ENCODE measurements at regions not wholly inside any gene's neighbourhood (a gene's known extent, or its start where the extent isn't known, plus 50 kb on each side); places are given as distances from the start of the nearest gene placed in this dataset.
A peak's percentile ranks its signal among the peaks of the same experiment; 100 is the strongest.

DNA sequence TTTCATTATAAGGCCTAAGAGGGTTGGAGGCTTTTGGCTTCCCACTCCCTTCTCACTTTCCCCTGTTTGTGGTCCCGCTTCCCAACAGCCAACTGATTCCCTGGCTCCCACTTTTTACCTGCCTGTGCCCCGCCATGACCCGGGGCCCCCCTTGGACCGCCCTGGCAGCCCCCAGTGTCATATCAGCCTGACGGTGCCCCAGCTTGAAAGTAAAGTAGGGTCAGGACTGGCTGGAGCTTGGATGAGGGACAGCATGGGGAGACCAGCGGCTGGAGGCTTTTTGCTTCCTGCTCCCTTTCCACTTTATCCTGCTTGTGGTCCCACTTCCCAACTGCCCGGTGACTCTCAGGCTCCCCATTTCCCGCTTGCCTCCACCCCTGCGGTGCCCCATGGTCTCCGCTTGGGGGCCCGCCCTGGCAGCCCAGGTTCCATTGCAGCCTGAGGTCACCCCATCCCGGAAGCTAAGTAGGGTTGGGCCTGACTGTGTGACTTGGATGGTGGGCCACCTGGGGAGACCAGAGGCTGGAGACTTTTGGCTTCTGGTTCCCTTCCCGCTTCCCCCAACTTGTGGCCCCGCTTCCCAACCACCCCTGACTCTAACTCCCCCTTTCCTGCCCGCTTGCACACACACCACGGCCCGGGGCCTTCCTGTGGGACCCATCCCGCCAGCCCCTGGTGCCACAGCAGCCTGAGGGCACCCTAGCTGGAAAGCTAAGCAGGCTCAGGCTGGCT, 2274.7 kb downstream of the TP53TG3F start:
- dilution Hi-C loops (cut with MboI; ENCODE audit: extremely low pct_ligation_motif_present, low sequenced_read_pairs): no loop called here
- no peak overlapping the region for H3K4me2 ChIP-seq (ENCODE audit: control insufficient read depth, extremely low read depth, insufficient read depth, low read depth, low read length)
- H3K36me3 ChIP-seq (ENCODE audit: control insufficient read depth in 2 of 2, extremely low read depth in 1 of 2, insufficient read depth in 2 of 2, low read length in 2 of 2): no peaks in the 10 kb centered on the region
- DNase-seq (ENCODE audit: low read depth, low spot score) (no peak), FAIRE-seq (no peak)
- H4K20me1 ChIP-seq (ENCODE audit: control insufficient read depth, extremely low read depth, insufficient read depth, low read length): no peaks in the 10 kb centered on the region
- peaks cover 17% of the 10 kb centered on the region for H3K4me1 ChIP-seq (ENCODE audit: control insufficient read depth, extremely low read depth, insufficient read depth, low read length)
- no peaks in the 10 kb centered on the region for H3K9me3 ChIP-seq (ENCODE audit: control insufficient read depth, low read depth, low read length)
- H3K27me3 ChIP-seq (ENCODE audit: control insufficient read depth, extremely low read depth, insufficient read depth, low read length): no peaks in the 10 kb centered on the region
- no peak overlapping the region for H3K4me3 ChIP-seq (ENCODE audit: control insufficient read depth in 2 of 3, extremely low read depth in 1 of 3, insufficient read depth in 2 of 3, low read depth in 1 of 3, low read length in 3 of 3)
- peak overlapping the region; percentile 40 for H3K9ac ChIP-seq (ENCODE audit: control insufficient read depth, extremely low read depth, insufficient read depth, low read length)
- H2AFZ ChIP-seq (ENCODE audit: control insufficient read depth, low read length): no peak overlapping the region
- no peaks in the 10 kb centered on the region for H3K79me2 ChIP-seq (ENCODE audit: control insufficient read depth, insufficient read depth, low read length)
- peak overlapping the region; percentile 67 for H3K27ac ChIP-seq (ENCODE audit: control insufficient read depth, insufficient read depth, low read length)
- H3K9me1 ChIP-seq (ENCODE audit: control insufficient read depth, extremely low read depth, insufficient read depth, low read length): no peaks in the 10 kb centered on the region
- no peak for TF ChIP-seq EZH2 (IDR thresholded peaks at IDR 0.05; ENCODE audit: low read length)
- TF ChIP-seq, protein P1, sequence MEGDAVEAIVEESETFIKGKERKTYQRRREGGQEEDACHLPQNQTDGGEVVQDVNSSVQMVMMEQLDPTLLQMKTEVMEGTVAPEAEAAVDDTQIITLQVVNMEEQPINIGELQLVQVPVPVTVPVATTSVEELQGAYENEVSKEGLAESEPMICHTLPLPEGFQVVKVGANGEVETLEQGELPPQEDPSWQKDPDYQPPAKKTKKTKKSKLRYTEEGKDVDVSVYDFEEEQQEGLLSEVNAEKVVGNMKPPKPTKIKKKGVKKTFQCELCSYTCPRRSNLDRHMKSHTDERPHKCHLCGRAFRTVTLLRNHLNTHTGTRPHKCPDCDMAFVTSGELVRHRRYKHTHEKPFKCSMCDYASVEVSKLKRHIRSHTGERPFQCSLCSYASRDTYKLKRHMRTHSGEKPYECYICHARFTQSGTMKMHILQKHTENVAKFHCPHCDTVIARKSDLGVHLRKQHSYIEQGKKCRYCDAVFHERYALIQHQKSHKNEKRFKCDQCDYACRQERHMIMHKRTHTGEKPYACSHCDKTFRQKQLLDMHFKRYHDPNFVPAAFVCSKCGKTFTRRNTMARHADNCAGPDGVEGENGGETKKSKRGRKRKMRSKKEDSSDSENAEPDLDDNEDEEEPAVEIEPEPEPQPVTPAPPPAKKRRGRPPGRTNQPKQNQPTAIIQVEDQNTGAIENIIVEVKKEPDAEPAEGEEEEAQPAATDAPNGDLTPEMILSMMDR (optimal IDR thresholded peaks at IDR 0.05 in 1 of 3, IDR thresholded peaks at IDR 0.05 in 1 of 3, conservative IDR thresholded peaks at IDR 0.05 in 1 of 3; ENCODE audit: extremely low read depth in 1 of 3, insufficient read depth in 2 of 3, low read length in 3 of 3): no peak

GRCh38 chr16:35734728-35735402, 2275.5 kb downstream of the TP53TG3F start:
- H3K4me2 ChIP-seq (ENCODE audit: control insufficient read depth, extremely low read depth, insufficient read depth, low read depth, low read length): no peak overlapping the region
- FAIRE-seq (no peak), DNase-seq (ENCODE audit: low read depth, low spot score) (no peak)
- H3K79me2 ChIP-seq (ENCODE audit: control insufficient read depth, insufficient read depth, low read length): no peaks in the 10 kb centered on the region
- no peak overlapping the region for H3K4me3 ChIP-seq (ENCODE audit: control insufficient read depth in 2 of 3, extremely low read depth in 1 of 3, insufficient read depth in 2 of 3, low read depth in 1 of 3, low read length in 3 of 3)
- TF ChIP-seq, protein P1 (optimal IDR thresholded peaks at IDR 0.05 in 1 of 3, IDR thresholded peaks at IDR 0.05 in 1 of 3, conservative IDR thresholded peaks at IDR 0.05 in 1 of 3; ENCODE audit: extremely low read depth in 1 of 3, insufficient read depth in 2 of 3, low read length in 3 of 3): no peak
- no peak for TF ChIP-seq EZH2 (IDR thresholded peaks at IDR 0.05; ENCODE audit: low read length)
- no peaks in the 10 kb centered on the region for H4K20me1 ChIP-seq (ENCODE audit: control insufficient read depth, extremely low read depth, insufficient read depth, low read length)
- no peak overlapping the region for H3K9ac ChIP-seq (ENCODE audit: control insufficient read depth, extremely low read depth, insufficient read depth, low read length)
- H2AFZ ChIP-seq (ENCODE audit: control insufficient read depth, low read length): no peak overlapping the region
- no peaks in the 10 kb centered on the region for H3K9me1 ChIP-seq (ENCODE audit: control insufficient read depth, extremely low read depth, insufficient read depth, low read length)
- H3K4me1 ChIP-seq (ENCODE audit: control insufficient read depth, extremely low read depth, insufficient read depth, low read length): peaks cover 17% of the 10 kb centered on the region
- no peaks in the 10 kb centered on the region for H3K27me3 ChIP-seq (ENCODE audit: control insufficient read depth, extremely low read depth, insufficient read depth, low read length)
- H3K27ac ChIP-seq (ENCODE audit: control insufficient read depth, insufficient read depth, low read length): no peak overlapping the region
- H3K36me3 ChIP-seq (ENCODE audit: control insufficient read depth in 2 of 2, extremely low read depth in 1 of 2, insufficient read depth in 2 of 2, low read length in 2 of 2): no peaks in the 10 kb centered on the region
- no peaks in the 10 kb centered on the region for H3K9me3 ChIP-seq (ENCODE audit: control insufficient read depth, low read depth, low read length)
- dilution Hi-C loops (cut with MboI; ENCODE audit: extremely low pct_ligation_motif_present, low sequenced_read_pairs): no loop called here

Data from keratinocyte (primary cell).